ENCODE measurements at regions not wholly inside any gene's neighbourhood (a gene's known extent, or its start where the extent isn't known, plus 50 kb on each side); places are given as distances from the start of the nearest gene placed in this dataset.
"Not testable (repeated sequence)": the region's sequence is repeated elsewhere in the genome, so short reads cannot be mapped to it uniquely, and the experiment has no call there.

DNA sequence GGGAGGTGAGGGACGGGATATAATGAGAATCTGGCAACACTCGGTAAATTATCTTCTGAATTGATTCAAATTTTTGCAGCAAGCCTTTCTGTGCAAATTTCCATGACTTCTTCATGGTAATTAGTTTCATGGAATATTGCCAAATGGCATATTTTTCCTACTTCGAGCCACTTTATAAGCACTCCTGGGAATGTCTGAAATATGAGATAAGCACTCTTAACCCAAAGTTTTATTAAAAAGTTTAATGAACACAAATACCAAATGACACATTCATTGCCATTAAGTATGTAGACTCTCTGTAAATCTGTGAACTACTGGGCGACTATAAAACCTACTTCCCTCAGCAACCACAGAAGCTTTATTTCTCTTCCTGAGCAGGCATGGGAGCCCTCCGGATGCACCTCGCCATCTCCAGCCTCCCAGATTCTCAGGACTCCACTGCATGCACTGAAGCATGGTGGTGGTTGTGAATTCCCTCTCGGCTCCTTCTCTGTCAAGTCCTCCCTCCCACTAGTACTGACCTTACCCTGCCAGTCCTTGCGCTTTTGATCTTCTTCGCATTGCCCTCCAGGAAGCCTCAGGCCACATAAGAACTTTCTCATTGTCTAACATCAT is 154.4 kb upstream of the RPL34 start:
- Histone ChIP-seq H3K4me3 (ENCODE audit: low read depth, low read length) (no peak overlapping the region), H3K27ac (ENCODE audit: low read depth, low read length) (no peak overlapping the region), H3K36me3 (ENCODE audit: insufficient read depth, low read length) (no peaks in the 10 kb centered on the region), H2AFZ (ENCODE audit: low read length, unreplicated experiment) (no peak overlapping the region), H3K27me3 (ENCODE audit: insufficient read depth, low read length) (peaks cover 4% of the 10 kb centered on the region; the same call in 1 of the 2 replicates), H3K4me1 (ENCODE audit: control insufficient read depth, insufficient read depth, low read length, unreplicated experiment) (no peaks in the 10 kb centered on the region), H3K79me2 (ENCODE audit: control insufficient read depth, insufficient read depth, low read length, unreplicated experiment) (no peaks in the 10 kb centered on the region)

DNA sequence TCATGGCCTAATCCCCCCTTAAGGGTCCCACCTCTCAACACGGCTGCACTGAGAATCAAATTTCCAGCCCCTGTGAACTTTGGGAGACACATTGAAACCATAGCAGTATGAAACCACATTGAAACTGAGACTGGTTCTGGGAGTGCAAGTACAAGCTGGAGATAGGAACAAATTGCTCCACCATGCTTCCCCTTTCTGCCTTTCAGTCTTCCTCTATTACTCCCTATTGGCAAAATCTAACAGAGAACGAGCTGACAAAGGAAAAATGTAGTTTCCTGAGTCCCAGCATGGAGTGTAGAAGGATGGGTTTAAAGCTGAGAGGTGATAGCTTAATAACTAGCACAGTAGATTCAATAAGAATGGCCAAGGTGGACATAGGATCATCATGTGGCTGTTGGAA is 161.7 kb upstream of the RPL34 start:
- Histone ChIP-seq H3K36me3 (ENCODE audit: insufficient read depth, low read length) (no peaks in the 10 kb centered on the region), H3K27ac (ENCODE audit: low read depth, low read length) (no peak overlapping the region), H3K4me3 (ENCODE audit: low read depth, low read length) (no peak overlapping the region), H3K79me2 (ENCODE audit: control insufficient read depth, insufficient read depth, low read length, unreplicated experiment) (no peaks in the 10 kb centered on the region), H2AFZ (ENCODE audit: low read length, unreplicated experiment) (no peak overlapping the region), H3K27me3 (ENCODE audit: insufficient read depth, low read length) (peaks cover 5% of the 10 kb centered on the region; the same call in 1 of the 2 replicates), H3K4me1 (ENCODE audit: control insufficient read depth, insufficient read depth, low read length, unreplicated experiment) (no peaks in the 10 kb centered on the region)

DNA sequence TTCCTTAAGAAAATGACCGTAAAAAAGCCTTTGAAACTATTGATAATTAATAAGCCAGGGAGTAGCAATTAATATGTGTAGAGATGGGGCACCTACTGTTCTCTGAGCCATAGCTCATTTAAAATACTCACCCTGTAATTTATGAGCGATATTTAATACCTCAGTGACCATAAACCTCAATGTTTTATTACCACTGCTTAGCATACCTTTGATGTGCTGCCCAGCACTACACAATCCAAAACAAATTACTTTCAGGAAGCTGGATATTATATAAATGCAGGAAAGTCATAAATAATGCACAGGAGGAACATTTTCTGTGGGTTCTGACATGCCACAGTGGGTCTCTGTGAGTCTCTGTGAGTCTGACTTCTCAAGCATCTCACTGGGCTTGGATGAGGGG is 166.1 kb upstream of the RPL34 start:
- H3K27me3 ChIP-seq (ENCODE audit: insufficient read depth, low read length) = 0 out of 2 replicates have a peak, but pooled peaks cover 4% of the 10 kb centered on the region
- H3K4me1 ChIP-seq (ENCODE audit: control insufficient read depth, insufficient read depth, low read length, unreplicated experiment) = no peaks in the 10 kb centered on the region
- no peak overlapping the region for H3K27ac ChIP-seq (ENCODE audit: low read depth, low read length)
- no peak overlapping the region for H3K4me3 ChIP-seq (ENCODE audit: low read depth, low read length)
- H3K36me3 ChIP-seq (ENCODE audit: insufficient read depth, low read length) = no peaks in the 10 kb centered on the region
- H2AFZ ChIP-seq (ENCODE audit: low read length, unreplicated experiment) = no peak overlapping the region
- H3K79me2 ChIP-seq (ENCODE audit: control insufficient read depth, insufficient read depth, low read length, unreplicated experiment) = no peaks in the 10 kb centered on the region

DNA sequence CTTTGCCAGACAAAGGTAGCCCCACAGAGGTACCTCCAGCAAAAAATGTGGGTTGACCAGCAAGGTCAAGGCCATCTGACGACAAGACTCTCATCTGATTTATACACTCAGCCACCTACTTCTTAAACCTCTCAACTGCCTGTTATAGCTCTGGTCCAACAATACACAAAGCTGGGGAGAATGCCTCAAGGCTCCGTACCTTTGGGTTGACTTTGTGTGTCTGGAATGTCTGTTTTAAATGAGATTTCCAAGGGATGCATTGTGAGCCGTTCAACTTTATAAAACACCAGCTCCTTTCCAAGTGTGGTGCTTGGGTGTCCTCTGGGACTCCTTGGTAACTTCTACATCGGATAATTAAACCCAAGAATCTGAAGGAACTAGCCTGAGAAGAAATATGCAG is 167.0 kb upstream of the RPL34 start:
- Histone ChIP-seq H3K4me1 (ENCODE audit: control insufficient read depth, insufficient read depth, low read length, unreplicated experiment) (no peaks in the 10 kb centered on the region), H2AFZ (ENCODE audit: low read length, unreplicated experiment) (no peak overlapping the region), H3K36me3 (ENCODE audit: insufficient read depth, low read length) (no peaks in the 10 kb centered on the region), H3K4me3 (ENCODE audit: low read depth, low read length) (no peak overlapping the region), H3K79me2 (ENCODE audit: control insufficient read depth, insufficient read depth, low read length, unreplicated experiment) (no peaks in the 10 kb centered on the region), H3K27me3 (ENCODE audit: insufficient read depth, low read length) (0 out of 2 replicates have a peak, but pooled peaks cover 4% of the 10 kb centered on the region), H3K27ac (ENCODE audit: low read depth, low read length) (no peak overlapping the region)

DNA sequence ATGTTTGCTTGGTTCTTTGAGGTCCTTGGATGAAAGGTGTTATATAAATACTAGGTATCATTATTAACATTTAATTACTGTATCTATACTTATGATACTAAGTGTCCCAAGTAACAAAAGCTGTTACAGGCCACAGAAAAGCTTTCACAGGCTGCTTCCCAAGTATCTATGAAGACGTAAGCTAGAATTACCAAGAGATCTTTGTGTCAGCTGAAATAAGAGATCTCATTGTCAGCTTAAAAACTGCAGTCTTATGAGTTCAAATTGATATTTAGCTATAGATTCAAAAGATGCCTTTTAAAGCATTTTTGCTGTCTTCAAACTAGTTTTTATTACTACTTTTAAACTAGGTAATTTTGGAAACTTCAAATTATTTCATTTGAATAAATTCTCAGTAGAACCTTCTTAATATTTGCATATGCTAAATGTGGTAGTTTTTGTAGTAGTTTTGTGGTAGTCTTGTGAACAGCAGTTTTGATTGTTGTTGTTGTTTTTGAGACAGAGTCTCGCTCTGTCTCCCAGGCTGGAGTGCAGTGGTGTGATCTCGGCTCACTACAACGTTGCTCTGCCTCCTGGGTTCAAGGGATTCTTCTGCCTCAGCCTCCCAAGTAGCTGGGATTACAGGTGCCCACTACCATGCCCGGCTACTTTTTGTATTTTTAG is 170.0 kb upstream of the RPL34 start:
- Histone ChIP-seq H3K27me3 (ENCODE audit: insufficient read depth, low read length) (0 out of 2 replicates have a peak, but pooled peaks cover 8% of the 10 kb centered on the region), H3K4me1 (ENCODE audit: control insufficient read depth, insufficient read depth, low read length, unreplicated experiment) (no peaks in the 10 kb centered on the region), H2AFZ (ENCODE audit: low read length, unreplicated experiment) (no peak overlapping the region), H3K79me2 (ENCODE audit: control insufficient read depth, insufficient read depth, low read length, unreplicated experiment) (no peaks in the 10 kb centered on the region), H3K4me3 (ENCODE audit: low read depth, low read length) (no peak overlapping the region), H3K36me3 (ENCODE audit: insufficient read depth, low read length) (no peaks in the 10 kb centered on the region), H3K27ac (ENCODE audit: low read depth, low read length) (no peak overlapping the region)

DNA sequence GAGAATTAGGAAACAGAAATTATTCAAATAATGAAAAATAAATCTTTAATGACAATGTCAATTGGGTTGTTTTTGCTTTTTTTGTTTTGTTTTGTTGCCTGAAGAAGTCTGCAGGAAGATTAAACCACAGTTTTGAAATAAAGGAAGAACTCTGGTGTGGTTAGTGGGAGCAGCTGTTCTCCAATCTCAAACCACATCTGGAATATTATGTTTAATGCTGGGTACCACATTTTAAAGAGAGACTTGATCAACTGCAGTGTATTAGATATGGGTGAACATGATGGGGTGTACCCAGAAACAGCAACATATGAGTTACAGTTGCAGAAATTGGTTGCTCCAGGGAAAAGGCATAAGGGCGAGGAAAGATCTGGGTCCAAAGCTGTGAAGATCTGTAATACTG is 171.2 kb upstream of the RPL34 start:
- Histone ChIP-seq H3K27me3 (ENCODE audit: insufficient read depth, low read length) (peaks cover 12% of the 10 kb centered on the region; the same call in 1 of the 2 replicates), H3K36me3 (ENCODE audit: insufficient read depth, low read length) (no peaks in the 10 kb centered on the region), H3K4me3 (ENCODE audit: low read depth, low read length) (no peak overlapping the region), H3K79me2 (ENCODE audit: control insufficient read depth, insufficient read depth, low read length, unreplicated experiment) (no peaks in the 10 kb centered on the region), H2AFZ (ENCODE audit: low read length, unreplicated experiment) (no peak overlapping the region), H3K27ac (ENCODE audit: low read depth, low read length) (no peak overlapping the region), H3K4me1 (ENCODE audit: control insufficient read depth, insufficient read depth, low read length, unreplicated experiment) (no peaks in the 10 kb centered on the region)

DNA sequence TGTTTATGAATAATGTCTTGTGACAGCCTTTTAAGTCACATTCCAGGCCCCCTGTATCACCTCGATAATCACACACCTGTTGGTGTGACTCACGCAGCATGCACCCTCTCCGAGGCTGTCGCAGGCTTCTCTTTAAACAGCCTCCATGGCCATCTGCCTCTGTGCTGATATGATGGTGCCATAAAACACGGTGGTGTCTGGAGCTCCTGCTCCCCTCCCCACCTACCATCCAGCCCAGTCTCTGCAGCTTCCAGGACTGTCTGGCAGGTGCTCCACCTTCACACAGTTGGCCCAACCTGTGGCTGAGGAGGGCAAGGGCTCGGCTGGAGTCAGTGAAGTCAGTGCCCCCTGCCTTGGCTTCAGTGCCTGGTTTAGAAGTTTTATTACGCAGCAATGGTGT is 173.8 kb upstream of the RPL34 start:
- no peaks in the 10 kb centered on the region for H3K36me3 ChIP-seq (ENCODE audit: insufficient read depth, low read length)
- no peaks in the 10 kb centered on the region for H3K4me1 ChIP-seq (ENCODE audit: control insufficient read depth, insufficient read depth, low read length, unreplicated experiment)
- H3K27me3 ChIP-seq (ENCODE audit: insufficient read depth, low read length) = peaks cover 16% of the 10 kb centered on the region; the same call in 1 of the 2 replicates
- H3K27ac ChIP-seq (ENCODE audit: low read depth, low read length) = no peak overlapping the region
- no peak overlapping the region for H2AFZ ChIP-seq (ENCODE audit: low read length, unreplicated experiment)
- H3K79me2 ChIP-seq (ENCODE audit: control insufficient read depth, insufficient read depth, low read length, unreplicated experiment) = no peaks in the 10 kb centered on the region
- no peak overlapping the region for H3K4me3 ChIP-seq (ENCODE audit: low read depth, low read length)

DNA sequence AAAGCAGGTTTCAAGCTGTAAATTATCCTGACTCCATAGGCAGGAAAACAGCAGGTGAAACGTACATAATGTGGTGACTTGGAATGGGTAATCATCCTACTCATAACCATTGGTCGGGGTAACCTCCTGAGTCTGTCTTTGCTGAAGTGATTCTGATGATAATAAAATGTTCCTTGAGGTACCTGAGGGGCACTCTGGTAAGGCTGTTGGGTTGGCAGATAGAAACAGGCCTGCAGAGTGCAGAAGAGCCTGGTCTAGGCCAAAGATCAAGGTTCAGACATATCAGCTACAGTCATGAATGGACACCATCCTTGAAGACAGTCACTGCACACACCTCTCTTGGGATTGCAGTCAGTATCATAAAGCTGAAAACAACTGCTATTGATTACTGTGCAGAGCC is 174.7 kb upstream of the RPL34 start:
- no peaks in the 10 kb centered on the region for H3K36me3 ChIP-seq (ENCODE audit: insufficient read depth, low read length)
- no peak overlapping the region for H2AFZ ChIP-seq (ENCODE audit: low read length, unreplicated experiment)
- no peaks in the 10 kb centered on the region for H3K4me1 ChIP-seq (ENCODE audit: control insufficient read depth, insufficient read depth, low read length, unreplicated experiment)
- no peaks in the 10 kb centered on the region for H3K79me2 ChIP-seq (ENCODE audit: control insufficient read depth, insufficient read depth, low read length, unreplicated experiment)
- H3K27me3 ChIP-seq (ENCODE audit: insufficient read depth, low read length) = peaks cover 16% of the 10 kb centered on the region; the same call in 1 of the 2 replicates
- H3K27ac ChIP-seq (ENCODE audit: low read depth, low read length) = no peak overlapping the region
- no peak overlapping the region for H3K4me3 ChIP-seq (ENCODE audit: low read depth, low read length)

DNA sequence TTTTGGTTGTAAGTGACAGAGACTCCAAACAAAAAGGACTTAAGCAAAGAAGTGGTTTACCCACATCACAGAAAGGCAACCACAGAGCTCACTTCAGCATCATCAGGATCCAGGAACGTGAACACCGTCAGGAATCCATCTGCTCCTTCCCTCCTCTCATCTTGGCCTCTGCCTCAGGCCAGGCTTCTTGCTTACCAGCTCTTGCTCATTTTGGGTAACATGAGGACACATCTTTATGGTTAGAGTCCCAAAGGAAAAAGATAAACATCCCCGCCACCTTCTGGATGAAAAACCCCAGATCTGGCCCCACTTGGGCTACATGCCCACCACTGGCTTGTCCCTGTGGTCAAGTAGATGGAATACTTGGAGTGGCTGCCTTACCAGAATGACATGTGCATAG is 176.8 kb upstream of the RPL34 start:
- H3K4me1 ChIP-seq (ENCODE audit: control insufficient read depth, insufficient read depth, low read length, unreplicated experiment) = no peaks in the 10 kb centered on the region
- H3K36me3 ChIP-seq (ENCODE audit: insufficient read depth, low read length) = no peaks in the 10 kb centered on the region
- no peak overlapping the region for H2AFZ ChIP-seq (ENCODE audit: low read length, unreplicated experiment)
- no peaks in the 10 kb centered on the region for H3K79me2 ChIP-seq (ENCODE audit: control insufficient read depth, insufficient read depth, low read length, unreplicated experiment)
- no peak overlapping the region for H3K4me3 ChIP-seq (ENCODE audit: low read depth, low read length)
- no peak overlapping the region for H3K27ac ChIP-seq (ENCODE audit: low read depth, low read length)
- H3K27me3 ChIP-seq (ENCODE audit: insufficient read depth, low read length) = peaks cover 16% of the 10 kb centered on the region; the same call in 1 of the 2 replicates

DNA sequence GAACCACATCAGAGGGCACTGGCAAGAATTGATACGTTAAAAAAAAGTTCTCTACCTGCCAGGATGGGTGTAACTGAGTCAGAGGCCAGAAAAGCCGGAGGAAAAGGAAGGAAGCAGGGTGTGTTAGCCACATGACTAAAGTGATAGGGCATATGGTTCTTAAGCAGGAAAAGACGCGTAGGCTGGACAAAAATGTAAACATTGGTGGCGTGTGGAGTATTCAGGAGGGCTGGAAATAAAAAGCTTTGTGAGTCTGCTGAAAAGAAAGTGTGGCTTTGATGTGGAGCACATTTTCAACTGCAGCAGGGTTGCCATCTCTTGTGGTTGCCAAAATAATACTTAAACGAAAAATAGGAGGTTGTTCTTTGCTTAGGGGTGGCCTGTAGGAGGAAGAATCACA is 186.5 kb upstream of the RPL34 start:
- Histone ChIP-seq H3K36me3 (ENCODE audit: insufficient read depth, low read length) (no peaks in the 10 kb centered on the region), H3K27me3 (ENCODE audit: insufficient read depth, low read length) (no peaks in the 10 kb centered on the region), H3K79me2 (ENCODE audit: control insufficient read depth, insufficient read depth, low read length, unreplicated experiment) (no peaks in the 10 kb centered on the region), H3K4me3 (ENCODE audit: low read depth, low read length) (no peak overlapping the region), H3K4me1 (ENCODE audit: control insufficient read depth, insufficient read depth, low read length, unreplicated experiment) (no peaks in the 10 kb centered on the region), H3K27ac (ENCODE audit: low read depth, low read length) (no peak overlapping the region), H2AFZ (ENCODE audit: low read length, unreplicated experiment) (no peak overlapping the region)

DNA sequence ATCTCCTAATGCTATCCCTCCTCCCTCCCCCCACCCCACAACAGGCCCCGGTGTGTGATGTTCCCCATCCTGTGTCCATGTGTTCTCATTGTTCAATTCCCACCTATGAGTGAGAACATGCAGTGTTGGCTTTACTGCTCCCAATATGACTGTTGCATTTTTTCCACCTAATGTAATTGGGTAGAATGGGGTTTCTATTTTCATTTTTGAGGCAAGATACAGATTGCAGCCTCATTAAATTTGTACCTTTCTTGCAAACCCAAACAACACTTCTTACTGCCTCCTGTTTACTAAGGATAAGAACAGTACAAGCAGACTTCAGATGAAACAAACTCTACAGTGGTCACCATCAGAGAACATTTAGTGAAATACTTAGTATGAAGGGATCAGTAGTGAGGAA is 187.0 kb upstream of the RPL34 start:
- H3K4me3 ChIP-seq (ENCODE audit: low read depth, low read length); H2AFZ ChIP-seq (ENCODE audit: low read length, unreplicated experiment); H3K79me2 ChIP-seq (ENCODE audit: control insufficient read depth, insufficient read depth, low read length, unreplicated experiment); H3K4me1 ChIP-seq (ENCODE audit: control insufficient read depth, insufficient read depth, low read length, unreplicated experiment); H3K27me3 ChIP-seq (ENCODE audit: insufficient read depth, low read length); H3K27ac ChIP-seq (ENCODE audit: low read depth, low read length); H3K36me3 ChIP-seq (ENCODE audit: insufficient read depth, low read length): not testable (repeated sequence)

Measured in ACC112 (cell line).